MM.1S (cell line): ENCODE measurements at regions not wholly inside any gene's neighbourhood (a gene's known extent, or its start where the extent isn't known, plus 50 kb on each side); places are given as distances from the start of the nearest gene placed in this dataset.

Source experiments
- DNase-seq: peaks from one replicate; pipeline ENCODE4 v3.0.0-alpha.2; 2015
- H2AFZ ChIP-seq: fragments of 300-600 bp; sonication (generic); 2 replicates; pipeline ENCODE4 v1.6.0; 2016; ENCODE audit warnings: antibody characterized with exemption, low read length
- H3F3A ChIP-seq: fragments of 300-600 bp; sonication (generic); 2 replicates; pipeline ENCODE4 v1.6.1; 2016; ENCODE audit warnings: mild to moderate bottlenecking, antibody characterized with exemption, low read length, moderate library complexity, mixed read lengths; ENCODE audit not compliant: insufficient read depth
- H3K27ac ChIP-seq: fragments of 300-600 bp; sonication (generic); 2 replicates; pipeline ENCODE4 v1.5.1; 2016; ENCODE audit warnings: mild to moderate bottlenecking, low read length
- H3K27me3 ChIP-seq: fragments of 300-600 bp; sonication (generic); replicated peaks from 2 replicates; pipeline ENCODE4 v1.6.0; 2016; ENCODE audit warnings: low read length; ENCODE audit not compliant: insufficient read depth
- H3K36me3 ChIP-seq: fragments of 300-600 bp; sonication (generic); replicated peaks from 2 replicates; pipeline ENCODE4 v1.6.1; 2016; ENCODE audit warnings: mild to moderate bottlenecking, low read length, mixed read lengths; ENCODE audit not compliant: insufficient read depth
- H3K4me1 ChIP-seq: fragments of 300-600 bp; sonication (generic); 2 replicates; pipeline ENCODE4 v1.6.1; 2016; ENCODE audit warnings: low read length, mixed read lengths
- H3K4me2 ChIP-seq: fragments of 300-600 bp; sonication (generic); 2 replicates; pipeline ENCODE4 v1.6.0; 2016; ENCODE audit warnings: low read depth, low read length
- H3K4me3 ChIP-seq: fragments of 300-600 bp; sonication (generic); 2 replicates; pipeline ENCODE4 v1.5.1; 2016; ENCODE audit warnings: low read length, mixed read lengths
- H3K79me2 ChIP-seq: fragments of 300-600 bp; sonication (generic); 2 replicates; pipeline ENCODE4 v1.6.1; 2016; ENCODE audit warnings: mixed run types, low read length, mixed read lengths
- H3K9ac ChIP-seq: fragments of 300-600 bp; sonication (generic); 2 replicates; pipeline ENCODE4 v1.6.1; 2016; ENCODE audit warnings: low read length, mixed read lengths
- H3K9me2 ChIP-seq: fragments of 300-600 bp; sonication (generic); replicated peaks from 2 replicates; pipeline ENCODE4 v1.6.1; 2016; ENCODE audit warnings: mild to moderate bottlenecking, low read length, mixed read lengths; ENCODE audit not compliant: insufficient read depth
- H3K9me3 ChIP-seq: fragments of 300-600 bp; sonication (generic); replicated peaks from 2 replicates; pipeline ENCODE4 v1.6.1; 2016; ENCODE audit warnings: mild to moderate bottlenecking, low read length, mixed read lengths; ENCODE audit not compliant: insufficient read depth
- H4K20me1 ChIP-seq: fragments of 300-600 bp; sonication (generic); 2 replicates; pipeline ENCODE4 v1.6.1; 2016; ENCODE audit warnings: mild to moderate bottlenecking, low read length, moderate library complexity, mixed read lengths; ENCODE audit not compliant: insufficient read depth
- CTCF ChIP-seq: fragments of 300-600 bp; sonication (generic); IDR thresholded peaks from 2 replicates; pipeline ENCODE4 v1.5.1; 2016; ENCODE audit warnings: antibody characterized with exemption, low read length, mixed read lengths
- EZH2 ChIP-seq: fragments of 300-600 bp; sonication (generic); optimal IDR thresholded peaks from 2 replicates; pipeline ENCODE3; 2017; ENCODE audit warnings: low read depth, mild to moderate bottlenecking, antibody characterized with exemption, low read length, mixed read lengths
- EZH2phosphoT487 ChIP-seq: fragments of 300-600 bp; sonication (generic); IDR thresholded peaks from 2 replicates; pipeline ENCODE4 v1.6.1; 2018; ENCODE audit warnings: antibody characterized with exemption, low read length

- H2AFZ ChIP-seq, result no peak overlapping the region
- TF ChIP-seq CTCF (no peak), EZH2phosphoT487 (no peak), EZH2 (no peak)
These were observed 1914.1 kb upstream of the IGFBP7 start for GRCh38 chr4:59024257-59024656.

GRCh38 chr4:59037812-59038211 lies 1927.6 kb upstream of the IGFBP7 start:
- H3K79me2 ChIP-seq, result no peaks in the 10 kb centered on the region
- no peaks in the 10 kb centered on the region for H3K9me2 ChIP-seq
- no peak overlapping the region for H3K4me2 ChIP-seq
- H3K9me3 ChIP-seq, result no peaks in the 10 kb centered on the region
- H3K27ac ChIP-seq, result no peak overlapping the region
- H4K20me1 ChIP-seq, result no peaks in the 10 kb centered on the region
- no peak overlapping the region for H3K4me3 ChIP-seq
- no peak for TF ChIP-seq EZH2
- TF ChIP-seq EZH2phosphoT487, result no peak
- TF ChIP-seq CTCF, result no peak
- no peaks in the 10 kb centered on the region for H3F3A ChIP-seq
- H3K4me1 ChIP-seq, result no peaks in the 10 kb centered on the region
- no peak overlapping the region for H3K9ac ChIP-seq
- H2AFZ ChIP-seq, result no peak overlapping the region
- no peaks in the 10 kb centered on the region for H3K27me3 ChIP-seq
- no peaks in the 10 kb centered on the region for H3K36me3 ChIP-seq
- DNase-seq, result no peak

More at GRCh38 chr4:59024257-59024656, 1914.1 kb upstream of the IGFBP7 start:
- no peak overlapping the region for H3K4me2 ChIP-seq
- H3K4me1 ChIP-seq, result no peaks in the 10 kb centered on the region
- no peaks in the 10 kb centered on the region for H3K27me3 ChIP-seq
- H4K20me1 ChIP-seq, result no peaks in the 10 kb centered on the region
- DNase-seq, result no peak
- H3K9me3 ChIP-seq, result no peaks in the 10 kb centered on the region
- no peak overlapping the region for H3K9ac ChIP-seq
- H3K36me3 ChIP-seq, result no peaks in the 10 kb centered on the region
- no peaks in the 10 kb centered on the region for H3F3A ChIP-seq
- H3K9me2 ChIP-seq, result no peaks in the 10 kb centered on the region
- H3K4me3 ChIP-seq, result no peak overlapping the region
- no peaks in the 10 kb centered on the region for H3K79me2 ChIP-seq
- H3K27ac ChIP-seq, result no peak overlapping the region

GRCh38 chr4:59039046-59039445 lies 1928.9 kb upstream of the IGFBP7 start:
- TF ChIP-seq CTCF (no peak), EZH2phosphoT487 (no peak), EZH2 (no peak)
- no peak overlapping the region for H3K4me3 ChIP-seq
- no peak overlapping the region for H3K9ac ChIP-seq

More at GRCh38 chr4:59039046-59039445, 1928.9 kb upstream of the IGFBP7 start:
- Histone ChIP-seq H3K9me3 (no peaks in the 10 kb centered on the region), H3K79me2 (no peaks in the 10 kb centered on the region), H2AFZ (no peak overlapping the region), H3K4me2 (no peak overlapping the region), H4K20me1 (no peaks in the 10 kb centered on the region), H3F3A (no peaks in the 10 kb centered on the region), H3K27ac (no peak overlapping the region), H3K36me3 (no peaks in the 10 kb centered on the region), H3K9me2 (no peaks in the 10 kb centered on the region), H3K4me1 (no peaks in the 10 kb centered on the region), H3K27me3 (no peaks in the 10 kb centered on the region)
- no peak for DNase-seq
